Activated CD4-positive, alpha-beta memory T cell treated with anti-CD3 and anti-CD28 coated beads for 36 hours (primary cell): ENCODE measurements at regions not wholly inside any gene's neighbourhood (a gene's known extent, or its start where the extent isn't known, plus 50 kb on each side); places are given as distances from the start of the nearest gene placed in this dataset.

Experiments
- CTCF ChIA-PET: fragments of 350-600 bp; sonication (Branson Sonifier 250); formaldehyde crosslinking; loops from one replicate; lab custom pipeline; 2021; ENCODE audit warnings: antibody characterized with exemption, inconsistent platforms; lab: Charles Lee
- POLR2A ChIA-PET: fragments of 350-600 bp; sonication (Branson Sonifier 250); formaldehyde crosslinking; loops from one replicate; lab custom pipeline; 2021; ENCODE audit warnings: antibody characterized with exemption; lab: Charles Lee
- DNase-seq: peaks from one replicate; pipeline ENCODE4 v3.0.0-alpha.2; 2020
- H3K27ac Mint-ChIP-seq: one replicate; pipeline ENCODE4 v1.8.0; 2021; ENCODE audit warnings: mixed read lengths
- H3K27me3 Mint-ChIP-seq: one replicate; pipeline ENCODE4 v1.8.0; 2021; ENCODE audit warnings: mixed read lengths
- H3K36me3 Mint-ChIP-seq: one replicate; pipeline ENCODE4 v1.8.0; 2021; ENCODE audit warnings: mixed read lengths
- H3K4me1 Mint-ChIP-seq: one replicate; pipeline ENCODE4 v1.8.0; 2021; ENCODE audit warnings: low read depth, mixed read lengths
- H3K4me3 Mint-ChIP-seq: one replicate; pipeline ENCODE4 v1.8.0; 2021; ENCODE audit warnings: mild to moderate bottlenecking, mixed read lengths
- H3K9me3 Mint-ChIP-seq: one replicate; pipeline ENCODE4 v1.8.0; 2021; ENCODE audit warnings: mixed read lengths
- intact Hi-C: fragments of 100-400 bp; cut with micrococcal nuclease; formaldehyde crosslinking; loops from one replicate; pipeline ENCODE4 v1.15.1; 2023

- CTCF ChIA-PET = no interaction called here
- no peaks in the 10 kb centered on the region for H3K36me3 Mint-ChIP-seq
Measured at GRCh38 chr1:221634606-221635005, 107.3 kb downstream of the DUSP10 start.

GRCh38 chr1:221635305-221635704, 106.6 kb downstream of the DUSP10 start:
- ChIA-PET CTCF (no interaction called here), POLR2A (no interaction called here)
- no peaks in the 10 kb centered on the region for H3K36me3 Mint-ChIP-seq
- DNase-seq = no peak
- H3K4me3 Mint-ChIP-seq = no peak overlapping the region
- H3K27ac Mint-ChIP-seq = no peak overlapping the region
- intact Hi-C loops = no loop called here
- no peaks in the 10 kb centered on the region for H3K9me3 Mint-ChIP-seq
- H3K27me3 Mint-ChIP-seq = no peaks in the 10 kb centered on the region
- H3K4me1 Mint-ChIP-seq = no peaks in the 10 kb centered on the region

More at GRCh38 chr1:221634606-221635005, 107.3 kb downstream of the DUSP10 start:
- Mint-ChIP-seq H3K27ac (no peak overlapping the region), H3K4me1 (no peaks in the 10 kb centered on the region), H3K27me3 (no peaks in the 10 kb centered on the region), H3K4me3 (no peak overlapping the region), H3K9me3 (no peaks in the 10 kb centered on the region)
- DNase-seq = no peak
- intact Hi-C loops = no loop called here
- POLR2A ChIA-PET = no interaction called here

- H3K4me3 Mint-ChIP-seq = no peak overlapping the region
- no peaks in the 10 kb centered on the region for H3K36me3 Mint-ChIP-seq
- intact Hi-C loops = no loop called here
- no peak overlapping the region for H3K27ac Mint-ChIP-seq
- CTCF ChIA-PET = no interaction called here
- no peak for DNase-seq
- no peaks in the 10 kb centered on the region for H3K27me3 Mint-ChIP-seq
- H3K4me1 Mint-ChIP-seq = no peaks in the 10 kb centered on the region
- H3K9me3 Mint-ChIP-seq = no peaks in the 10 kb centered on the region
- POLR2A ChIA-PET = no interaction called here
Measured at GRCh38 chr1:221636096-221636495, 105.8 kb downstream of the DUSP10 start.

- ChIA-PET POLR2A (no interaction called here), CTCF (no interaction called here)
- Mint-ChIP-seq H3K27ac (no peak overlapping the region), H3K4me3 (no peak overlapping the region), H3K9me3 (no peaks in the 10 kb centered on the region), H3K36me3 (no peaks in the 10 kb centered on the region), H3K27me3 (no peaks in the 10 kb centered on the region), H3K4me1 (no peaks in the 10 kb centered on the region)
- intact Hi-C loops = no loop called here
- no peak for DNase-seq
Measured at GRCh38 chr1:221636967-221637366, 104.9 kb downstream of the DUSP10 start.

GRCh38 chr1:221637641-221638041, 104.2 kb downstream of the DUSP10 start:
- intact Hi-C loops = no loop called here
- ChIA-PET POLR2A (no interaction called here), CTCF (interaction anchor here (0.7 kb wide), 1 partner anchor 292 kb away, joined by 3 read pairs; no protein-coding TSS in a partner anchor)
- no peak overlapping the region for H3K27ac Mint-ChIP-seq
- DNase-seq = no peak
- H3K36me3 Mint-ChIP-seq = no peaks in the 10 kb centered on the region
- no peaks in the 10 kb centered on the region for H3K27me3 Mint-ChIP-seq
- H3K9me3 Mint-ChIP-seq = no peaks in the 10 kb centered on the region
- no peak overlapping the region for H3K4me3 Mint-ChIP-seq
- no peaks in the 10 kb centered on the region for H3K4me1 Mint-ChIP-seq

- H3K9me3 Mint-ChIP-seq = no peaks in the 10 kb centered on the region
- DNase-seq = no peak
- no peaks in the 10 kb centered on the region for H3K4me1 Mint-ChIP-seq
- H3K27ac Mint-ChIP-seq = no peak overlapping the region
- ChIA-PET CTCF (interaction anchor here (0.7 kb wide), 1 partner anchor 293 kb away, joined by 3 read pairs; no protein-coding TSS in a partner anchor), POLR2A (no interaction called here)
- H3K4me3 Mint-ChIP-seq = no peak overlapping the region
- H3K36me3 Mint-ChIP-seq = no peaks in the 10 kb centered on the region
- intact Hi-C loops = no loop called here
- no peaks in the 10 kb centered on the region for H3K27me3 Mint-ChIP-seq
Measured at GRCh38 chr1:221638595-221638994, 103.3 kb downstream of the DUSP10 start.

- Mint-ChIP-seq H3K9me3 (no peaks in the 10 kb centered on the region), H3K4me1 (no peaks in the 10 kb centered on the region), H3K36me3 (no peaks in the 10 kb centered on the region), H3K27me3 (no peaks in the 10 kb centered on the region), H3K27ac (no peak overlapping the region), H3K4me3 (no peak overlapping the region)
- intact Hi-C loops = no loop called here
- no peak for DNase-seq
- ChIA-PET CTCF (no interaction called here), POLR2A (no interaction called here)
Measured at GRCh38 chr1:221641811-221642210, 100.1 kb downstream of the DUSP10 start.

GRCh38 chr1:221643404-221644144, 98.3 kb downstream of the DUSP10 start:
- Mint-ChIP-seq H3K27ac (no peak overlapping the region), H3K9me3 (no peaks in the 10 kb centered on the region), H3K27me3 (no peaks in the 10 kb centered on the region), H3K36me3 (no peaks in the 10 kb centered on the region), H3K4me1 (no peaks in the 10 kb centered on the region), H3K4me3 (no peak overlapping the region)
- POLR2A ChIA-PET = no interaction called here
- intact Hi-C loops = no loop called here
- DNase-seq = no peak
- CTCF ChIA-PET = no interaction called here

GRCh38 chr1:221644145-221644448, 97.8 kb downstream of the DUSP10 start:
- H3K27ac Mint-ChIP-seq = no peak overlapping the region
- no peaks in the 10 kb centered on the region for H3K27me3 Mint-ChIP-seq
- CTCF ChIA-PET = no interaction called here
- intact Hi-C loops = no loop called here
- no peak overlapping the region for H3K4me3 Mint-ChIP-seq
- no peaks in the 10 kb centered on the region for H3K9me3 Mint-ChIP-seq
- POLR2A ChIA-PET = no interaction called here
- H3K36me3 Mint-ChIP-seq = no peaks in the 10 kb centered on the region
- DNase-seq = no peak
- H3K4me1 Mint-ChIP-seq = no peaks in the 10 kb centered on the region

- no peaks in the 10 kb centered on the region for H3K4me1 Mint-ChIP-seq
- DNase-seq = no peak
- no peaks in the 10 kb centered on the region for H3K36me3 Mint-ChIP-seq
- no peaks in the 10 kb centered on the region for H3K9me3 Mint-ChIP-seq
- H3K27me3 Mint-ChIP-seq = no peaks in the 10 kb centered on the region
- H3K4me3 Mint-ChIP-seq = no peak overlapping the region
- ChIA-PET POLR2A (no interaction called here), CTCF (no interaction called here)
- no peak overlapping the region for H3K27ac Mint-ChIP-seq
- intact Hi-C loops = no loop called here
Measured at GRCh38 chr1:221644663-221645258, 97.1 kb downstream of the DUSP10 start.

GRCh38 chr1:221648201-221648600, 93.7 kb downstream of the DUSP10 start:
- Mint-ChIP-seq H3K4me3 (no peak overlapping the region), H3K27me3 (no peaks in the 10 kb centered on the region), H3K4me1 (no peaks in the 10 kb centered on the region), H3K27ac (no peak overlapping the region), H3K9me3 (no peaks in the 10 kb centered on the region), H3K36me3 (no peaks in the 10 kb centered on the region)
- intact Hi-C loops = no loop called here
- DNase-seq = no peak
- ChIA-PET CTCF (no interaction called here), POLR2A (no interaction called here)
